GM18502 (cell line): ENCODE measurements at regions not wholly inside any gene's neighbourhood (a gene's known extent, or its start where the extent isn't known, plus 50 kb on each side); places are given as distances from the start of the nearest gene placed in this dataset.

Source experiments
- ATAC-seq: cut with Tn5 transposase; IDR thresholded peaks from one replicate; pipeline ENCODE4 v1.9.1; 2021; ENCODE audit warnings: mild to moderate bottlenecking; ENCODE audit not compliant: unreplicated experiment, poor library complexity

- no peak for ATAC-seq
These were observed 444.8 kb downstream of the FOXO1 start for GRCh38 chr13:40221460-40222201.

- ATAC-seq: no peak
These were observed 442.9 kb downstream of the FOXO1 start for GRCh38 chr13:40223585-40223984.

GRCh38 chr13:40228496-40228895 is 437.9 kb downstream of the FOXO1 start:
- ATAC-seq: no peak

GRCh38 chr13:40228990-40229389 is 437.5 kb downstream of the FOXO1 start:
- no peak for ATAC-seq

- ATAC-seq: no peak
These were observed 435.6 kb downstream of the FOXO1 start for GRCh38 chr13:40230833-40231266.

- ATAC-seq: no peak
These were observed 435.1 kb downstream of the FOXO1 start for GRCh38 chr13:40231311-40231710.

GRCh38 chr13:40231751-40232150 is 434.7 kb downstream of the FOXO1 start:
- no peak for ATAC-seq

- no peak for ATAC-seq
These were observed 434.0 kb downstream of the FOXO1 start for GRCh38 chr13:40232311-40233040.

- ATAC-seq: no peak
These were observed 432.7 kb downstream of the FOXO1 start for GRCh38 chr13:40233731-40234195.

GRCh38 chr13:40235160-40235796 is 431.2 kb downstream of the FOXO1 start:
- ATAC-seq: no peak

GRCh38 chr13:40236566-40237168 is 429.8 kb downstream of the FOXO1 start:
- no peak for ATAC-seq

- ATAC-seq: no peak
These were observed 427.7 kb downstream of the FOXO1 start for GRCh38 chr13:40238761-40239160.

GRCh38 chr13:40240293-40240692 is 426.1 kb downstream of the FOXO1 start:
- ATAC-seq: no peak

- no peak for ATAC-seq
These were observed 425.2 kb downstream of the FOXO1 start for GRCh38 chr13:40241125-40241798.

GRCh38 chr13:40243047-40243446 is 423.4 kb downstream of the FOXO1 start:
- no peak for ATAC-seq

- ATAC-seq: no peak
These were observed 422.5 kb downstream of the FOXO1 start for GRCh38 chr13:40243982-40244381.

- ATAC-seq: no peak
These were observed 420.9 kb downstream of the FOXO1 start for GRCh38 chr13:40245567-40245966.

- no peak for ATAC-seq
These were observed 418.6 kb downstream of the FOXO1 start for GRCh38 chr13:40247845-40248244.

GRCh38 chr13:40251343-40252032 is 415.0 kb downstream of the FOXO1 start:
- ATAC-seq: no peak

- no peak for ATAC-seq
These were observed 414.2 kb downstream of the FOXO1 start for GRCh38 chr13:40252241-40252640.
